ENCODE measurements at regions not wholly inside any gene's neighbourhood (a gene's known extent, or its start where the extent isn't known, plus 50 kb on each side); places are given as distances from the start of the nearest gene placed in this dataset.

DNA sequence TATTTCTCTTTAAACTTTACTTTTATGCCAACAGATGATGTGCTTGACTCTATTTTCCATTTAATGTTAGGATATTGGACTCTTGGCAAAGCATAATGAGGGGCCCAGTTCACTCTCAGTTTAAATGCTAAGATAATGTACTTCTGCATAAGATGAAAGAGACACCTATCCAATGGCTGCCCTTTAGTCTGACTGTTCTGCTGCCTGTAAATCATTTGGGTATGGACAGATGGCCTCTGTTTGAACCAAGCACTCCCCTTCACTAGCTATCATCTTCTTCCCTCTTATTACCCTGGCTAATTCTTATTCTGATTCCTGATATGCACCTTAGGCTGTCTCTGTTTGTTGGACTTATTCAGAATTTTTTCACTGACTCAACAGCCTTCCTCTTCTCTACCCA lies 72.1 kb downstream of the SEM1 start:
- no peak for TF ChIP-seq POLR2AphosphoS5 (IDR thresholded peaks at IDR 0.05)
- no peak for TF ChIP-seq POLR2A (IDR thresholded peaks at IDR 0.05)
- TF ChIP-seq, protein P1, sequence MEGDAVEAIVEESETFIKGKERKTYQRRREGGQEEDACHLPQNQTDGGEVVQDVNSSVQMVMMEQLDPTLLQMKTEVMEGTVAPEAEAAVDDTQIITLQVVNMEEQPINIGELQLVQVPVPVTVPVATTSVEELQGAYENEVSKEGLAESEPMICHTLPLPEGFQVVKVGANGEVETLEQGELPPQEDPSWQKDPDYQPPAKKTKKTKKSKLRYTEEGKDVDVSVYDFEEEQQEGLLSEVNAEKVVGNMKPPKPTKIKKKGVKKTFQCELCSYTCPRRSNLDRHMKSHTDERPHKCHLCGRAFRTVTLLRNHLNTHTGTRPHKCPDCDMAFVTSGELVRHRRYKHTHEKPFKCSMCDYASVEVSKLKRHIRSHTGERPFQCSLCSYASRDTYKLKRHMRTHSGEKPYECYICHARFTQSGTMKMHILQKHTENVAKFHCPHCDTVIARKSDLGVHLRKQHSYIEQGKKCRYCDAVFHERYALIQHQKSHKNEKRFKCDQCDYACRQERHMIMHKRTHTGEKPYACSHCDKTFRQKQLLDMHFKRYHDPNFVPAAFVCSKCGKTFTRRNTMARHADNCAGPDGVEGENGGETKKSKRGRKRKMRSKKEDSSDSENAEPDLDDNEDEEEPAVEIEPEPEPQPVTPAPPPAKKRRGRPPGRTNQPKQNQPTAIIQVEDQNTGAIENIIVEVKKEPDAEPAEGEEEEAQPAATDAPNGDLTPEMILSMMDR (IDR thresholded peaks at IDR 0.05) = no peak

Data from sigmoid colon (tissue), 4 donors.